AG09309 (cell line): ENCODE measurements at regions not wholly inside any gene's neighbourhood (a gene's known extent, or its start where the extent isn't known, plus 50 kb on each side); places are given as distances from the start of the nearest gene placed in this dataset.

Experiments used
- DNase-seq: peaks from one replicate; pipeline ENCODE4 v3.0.0-alpha.2; 2010; ENCODE audit warnings: low read depth
- H3K4me3 ChIP-seq: 2 replicates; pipeline ENCODE4 v1.5.1; 2011; ENCODE audit warnings: mild to moderate bottlenecking, low read depth, low read length, moderate library complexity; ENCODE audit not compliant: control insufficient read depth
- CTCF ChIP-seq: IDR thresholded peaks from 2 replicates; pipeline ENCODE4 v1.5.1; 2011; ENCODE audit warnings: mild to moderate bottlenecking, low read depth, low read length, inconsistent platforms; ENCODE audit not compliant: insufficient read depth, control insufficient read depth; ENCODE audit errors: missing control alignments

GRCh38 chr2:8115966-8116365, 565.9 kb upstream of the ID2 start:
- no peak for DNase-seq

DNA sequence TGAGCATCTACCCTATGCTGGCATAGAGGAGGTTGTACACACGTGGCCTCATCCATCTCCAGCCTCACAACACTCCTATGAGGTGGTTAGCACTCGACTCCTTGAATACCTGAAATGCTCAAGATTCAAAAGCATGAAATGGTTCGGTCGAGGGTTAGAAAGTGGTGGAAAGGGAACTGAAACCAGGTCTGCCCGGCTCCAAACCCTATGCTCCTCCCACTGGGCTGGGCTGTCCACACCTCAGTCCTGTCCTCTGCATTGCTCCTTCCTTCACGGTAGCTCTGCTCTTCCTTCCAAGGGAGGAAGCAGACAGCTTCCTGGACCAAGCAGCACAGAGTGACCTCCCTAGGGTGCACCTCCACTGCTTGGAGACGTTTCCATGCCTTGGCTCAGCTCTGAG, 565.2 kb upstream of the ID2 start:
- TF ChIP-seq CTCF: no peak
- H3K4me3 ChIP-seq: no peak overlapping the region
- DNase-seq: no peak

More at GRCh38 chr2:8115966-8116365, 565.9 kb upstream of the ID2 start:
- H3K4me3 ChIP-seq: no peak overlapping the region
- TF ChIP-seq CTCF: no peak

DNA sequence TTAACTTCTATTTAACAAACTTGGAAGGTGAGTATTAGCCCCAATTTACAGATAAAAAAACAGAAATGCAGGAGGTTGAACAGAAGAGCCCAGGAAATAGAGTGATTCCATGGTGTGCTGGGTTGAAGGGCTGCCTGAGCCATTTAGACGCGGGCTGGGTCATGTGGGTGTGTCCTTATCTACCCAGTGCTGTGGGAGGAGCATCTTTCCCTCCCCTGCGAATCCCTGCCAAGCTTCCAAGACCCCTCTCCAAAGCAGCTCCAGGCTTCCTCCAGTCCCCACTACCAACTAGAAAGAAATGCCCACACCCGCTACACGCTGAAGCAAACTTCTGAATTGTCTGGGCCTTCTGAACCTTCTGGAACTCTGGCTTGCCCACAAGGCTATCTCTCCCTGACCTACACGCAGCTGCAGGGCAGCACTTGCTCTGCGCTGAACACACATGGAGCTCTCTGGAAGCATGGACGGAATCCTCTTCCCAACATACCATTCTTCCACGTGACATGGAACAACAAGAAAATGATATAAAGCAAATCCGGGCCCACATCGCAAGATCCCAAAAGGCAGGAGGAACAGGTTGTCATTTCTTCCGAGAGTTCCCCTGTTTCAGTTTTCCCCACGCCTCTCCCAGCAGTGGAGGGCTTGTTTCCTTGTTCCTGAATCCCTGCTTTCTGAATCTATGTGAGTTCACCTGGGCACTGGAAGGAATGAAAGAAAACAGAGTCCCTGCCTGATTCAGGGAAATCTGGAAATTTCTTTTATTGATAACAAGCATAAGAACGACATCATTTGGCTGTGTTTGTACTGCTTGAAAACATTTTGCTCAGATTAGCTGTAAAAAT, 562.7 kb upstream of the ID2 start:
- no peak overlapping the region for H3K4me3 ChIP-seq
- DNase-seq: no peak
- TF ChIP-seq CTCF: no peak

- no peak overlapping the region for H3K4me3 ChIP-seq
- no peak for DNase-seq
- no peak for TF ChIP-seq CTCF
Observed at GRCh38 chr2:8119782-8120505, 561.9 kb upstream of the ID2 start.

- no peak for TF ChIP-seq CTCF
- H3K4me3 ChIP-seq: no peak overlapping the region
- DNase-seq: no peak
Observed at GRCh38 chr2:8120506-8120860, 561.4 kb upstream of the ID2 start.

DNA sequence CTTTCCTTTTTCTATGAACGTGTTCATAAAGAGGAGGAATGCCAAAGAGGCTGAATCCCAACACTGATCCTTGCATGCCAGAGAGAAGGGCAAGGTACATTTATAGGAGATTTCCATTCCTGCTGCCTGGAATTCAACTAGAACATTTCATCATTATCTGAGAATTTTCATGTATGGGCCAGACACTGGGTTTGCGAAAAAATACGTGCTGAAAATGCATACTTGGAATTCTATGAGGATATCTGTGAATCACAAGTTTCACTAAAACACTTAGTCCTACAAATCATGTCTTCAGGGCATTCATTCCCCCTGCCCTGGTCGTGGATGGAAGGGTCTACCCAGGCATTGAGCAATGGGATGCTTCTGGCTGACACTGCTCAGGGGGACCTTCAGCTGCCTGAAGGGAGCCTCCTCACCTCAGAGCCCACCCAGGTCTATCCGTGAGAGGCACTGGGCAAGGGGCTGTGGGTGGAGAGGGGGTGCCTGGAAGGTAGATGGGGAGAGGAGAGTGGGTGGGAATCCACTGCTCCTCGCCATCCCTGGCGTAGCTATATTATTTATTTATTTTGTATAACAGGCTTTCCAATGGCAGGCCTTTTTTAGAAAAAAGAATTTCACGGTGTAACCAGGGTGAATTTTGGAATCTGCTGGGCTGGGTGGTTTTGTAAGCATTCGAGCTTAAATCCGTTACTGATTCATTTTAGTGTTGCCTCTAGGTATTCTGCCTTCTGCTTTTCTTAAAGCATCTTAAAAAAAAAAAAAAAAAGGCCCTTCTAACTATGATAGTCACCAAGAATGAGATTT, 560.6 kb upstream of the ID2 start:
- TF ChIP-seq CTCF: no peak
- no peak overlapping the region for H3K4me3 ChIP-seq
- no peak for DNase-seq
